Endodermal cell (in vitro differentiated cells): ENCODE measurements at regions not wholly inside any gene's neighbourhood (a gene's known extent, or its start where the extent isn't known, plus 50 kb on each side); places are given as distances from the start of the nearest gene placed in this dataset.

Experiments used
- DNase-seq: peaks from one replicate; pipeline ENCODE4 v3.0.0-alpha.2; 2017
- H3K27ac ChIP-seq: 2 replicates; pipeline ENCODE4 v1.5.1; 2013; ENCODE audit warnings: mild to moderate bottlenecking, low read depth, low read length, moderate library complexity
- H3K27me3 ChIP-seq: 2 replicates; pipeline ENCODE4 v1.6.1; 2013; ENCODE audit warnings: mild to moderate bottlenecking, low read length, moderate library complexity; ENCODE audit not compliant: insufficient read depth, control insufficient read depth, poor library complexity, severe bottlenecking
- H3K36me3 ChIP-seq: 2 replicates; pipeline ENCODE4 v1.7.0; 2013; ENCODE audit warnings: mild to moderate bottlenecking, low read length, moderate library complexity; ENCODE audit not compliant: control insufficient read depth, insufficient read depth
- H3K4me1 ChIP-seq: one replicate; pipeline ENCODE4 v1.7.0; 2013; ENCODE audit warnings: low read length; ENCODE audit not compliant: control insufficient read depth, insufficient read depth
- H3K4me3 ChIP-seq: 2 replicates; pipeline ENCODE4 v1.5.1; 2013; ENCODE audit warnings: mild to moderate bottlenecking, low read length, moderate library complexity
- H3K9ac ChIP-seq: 2 replicates; pipeline ENCODE4 v1.6.1; 2013; ENCODE audit warnings: mild to moderate bottlenecking, low read length, moderate library complexity; ENCODE audit not compliant: poor library complexity, severe bottlenecking; ENCODE audit errors: extremely low read depth
- H3K9me3 ChIP-seq: 2 replicates; pipeline ENCODE4 v1.6.1; 2013; ENCODE audit warnings: mild to moderate bottlenecking, low read length, moderate library complexity; ENCODE audit not compliant: control insufficient read depth
- H3K27ac Mint-ChIP-seq: 2 replicates; pipeline ENCODE4 v1.8.0; 2020; ENCODE audit warnings: mixed read lengths
- H3K27me3 Mint-ChIP-seq: 2 replicates; pipeline ENCODE4 v1.8.0; 2021; ENCODE audit warnings: mild to moderate bottlenecking, mixed read lengths; ENCODE audit not compliant: insufficient read depth
- H3K36me3 Mint-ChIP-seq: 2 replicates; pipeline ENCODE4 v1.8.0; 2020; ENCODE audit warnings: low read depth, mixed read lengths
- H3K4me1 Mint-ChIP-seq: 2 replicates; pipeline ENCODE4 v1.8.0; 2020; ENCODE audit warnings: mixed read lengths
- H3K4me3 Mint-ChIP-seq: 2 replicates; pipeline ENCODE4 v1.8.0; 2020; ENCODE audit warnings: mild to moderate bottlenecking, moderate library complexity, mixed read lengths
- H3K9me3 Mint-ChIP-seq: 2 replicates; pipeline ENCODE4 v1.8.0; 2020; ENCODE audit warnings: mild to moderate bottlenecking, mixed read lengths
- WGBS, 2 experiments: methylation state at CpG; one replicate each; pipeline versions ENCODE4 v1.1.5 to v1.1.7; 2013; ENCODE audit warnings: missing lambda C conversion rate in 2 of 2, mixed read lengths in 1 of 2; ENCODE audit not compliant: insufficient coverage in 1 of 2, insufficient read length in 1 of 2; 5-methylcytosine and 5-hydroxymethylcytosine counted together
- TF ChIP-seq, protein P1 (sequence below): fragments of 200-600 bp; sonication (generic); conservative IDR thresholded peaks from 2 replicates; pipeline ENCODE4 v1.5.0; 2021; ENCODE audit warnings: antibody characterized with exemption, mild to moderate bottlenecking

DNA sequence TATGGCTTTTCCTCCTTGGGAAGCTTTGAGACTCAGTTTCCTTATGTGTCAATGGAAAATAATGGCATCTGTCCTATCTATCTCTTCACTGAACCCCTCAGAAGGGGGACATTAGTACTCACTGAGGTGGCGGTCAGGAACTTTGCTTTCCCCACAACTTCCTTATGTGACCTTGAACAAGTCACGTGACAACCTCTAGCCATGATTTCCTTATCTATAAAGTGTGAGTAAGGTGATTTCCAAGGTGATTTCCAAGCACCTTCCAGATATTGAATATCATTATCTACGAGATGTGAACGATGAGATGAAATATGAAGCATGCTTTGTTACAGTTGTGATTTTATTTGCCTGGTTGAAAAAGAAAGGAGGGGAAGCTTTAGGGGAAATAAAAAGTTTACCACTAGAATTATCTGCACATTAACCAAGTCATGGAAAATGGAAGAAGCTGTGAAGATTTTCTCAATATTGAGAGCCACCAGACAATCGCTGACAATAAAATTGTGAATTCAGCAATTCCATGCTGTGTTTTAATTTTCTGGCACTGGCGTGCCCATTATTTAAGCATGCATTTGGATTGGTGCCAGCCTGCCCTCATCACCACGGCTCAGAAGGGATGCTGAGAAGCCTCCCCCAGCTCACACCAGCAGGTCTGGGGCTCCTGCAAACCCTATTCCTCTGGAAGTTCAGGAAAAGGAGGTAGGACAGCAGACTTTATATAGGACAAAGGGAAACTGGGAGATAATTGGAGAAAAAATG is 255.3 kb downstream of the CD83 start:
- H3K27ac ChIP-seq, result no peak overlapping the region
- no peaks in the 10 kb centered on the region for H3K36me3 ChIP-seq
- H3K4me1 ChIP-seq, result no peaks in the 10 kb centered on the region
- TF ChIP-seq, protein P1, sequence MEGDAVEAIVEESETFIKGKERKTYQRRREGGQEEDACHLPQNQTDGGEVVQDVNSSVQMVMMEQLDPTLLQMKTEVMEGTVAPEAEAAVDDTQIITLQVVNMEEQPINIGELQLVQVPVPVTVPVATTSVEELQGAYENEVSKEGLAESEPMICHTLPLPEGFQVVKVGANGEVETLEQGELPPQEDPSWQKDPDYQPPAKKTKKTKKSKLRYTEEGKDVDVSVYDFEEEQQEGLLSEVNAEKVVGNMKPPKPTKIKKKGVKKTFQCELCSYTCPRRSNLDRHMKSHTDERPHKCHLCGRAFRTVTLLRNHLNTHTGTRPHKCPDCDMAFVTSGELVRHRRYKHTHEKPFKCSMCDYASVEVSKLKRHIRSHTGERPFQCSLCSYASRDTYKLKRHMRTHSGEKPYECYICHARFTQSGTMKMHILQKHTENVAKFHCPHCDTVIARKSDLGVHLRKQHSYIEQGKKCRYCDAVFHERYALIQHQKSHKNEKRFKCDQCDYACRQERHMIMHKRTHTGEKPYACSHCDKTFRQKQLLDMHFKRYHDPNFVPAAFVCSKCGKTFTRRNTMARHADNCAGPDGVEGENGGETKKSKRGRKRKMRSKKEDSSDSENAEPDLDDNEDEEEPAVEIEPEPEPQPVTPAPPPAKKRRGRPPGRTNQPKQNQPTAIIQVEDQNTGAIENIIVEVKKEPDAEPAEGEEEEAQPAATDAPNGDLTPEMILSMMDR, result no peak
- no peak overlapping the region for H3K9ac ChIP-seq
- H3K4me3 ChIP-seq, result no peak overlapping the region
- 94 to 95% methylated on average over 4 to 7 of the region's 7 CpGs for WGBS, 2 experiments
- H3K27me3 Mint-ChIP-seq, result no peaks in the 10 kb centered on the region
- H3K9me3 ChIP-seq, result peaks cover 15% of the 10 kb centered on the region
- H3K27ac Mint-ChIP-seq, result no peak overlapping the region
- peaks cover 13% of the 10 kb centered on the region for H3K9me3 Mint-ChIP-seq
- DNase-seq, result no peak
- H3K36me3 Mint-ChIP-seq, result peaks cover 64% of the 10 kb centered on the region
- H3K27me3 ChIP-seq, result no peaks in the 10 kb centered on the region
- no peak overlapping the region for H3K4me3 Mint-ChIP-seq
- peaks cover 38% of the 10 kb centered on the region for H3K4me1 Mint-ChIP-seq

DNA sequence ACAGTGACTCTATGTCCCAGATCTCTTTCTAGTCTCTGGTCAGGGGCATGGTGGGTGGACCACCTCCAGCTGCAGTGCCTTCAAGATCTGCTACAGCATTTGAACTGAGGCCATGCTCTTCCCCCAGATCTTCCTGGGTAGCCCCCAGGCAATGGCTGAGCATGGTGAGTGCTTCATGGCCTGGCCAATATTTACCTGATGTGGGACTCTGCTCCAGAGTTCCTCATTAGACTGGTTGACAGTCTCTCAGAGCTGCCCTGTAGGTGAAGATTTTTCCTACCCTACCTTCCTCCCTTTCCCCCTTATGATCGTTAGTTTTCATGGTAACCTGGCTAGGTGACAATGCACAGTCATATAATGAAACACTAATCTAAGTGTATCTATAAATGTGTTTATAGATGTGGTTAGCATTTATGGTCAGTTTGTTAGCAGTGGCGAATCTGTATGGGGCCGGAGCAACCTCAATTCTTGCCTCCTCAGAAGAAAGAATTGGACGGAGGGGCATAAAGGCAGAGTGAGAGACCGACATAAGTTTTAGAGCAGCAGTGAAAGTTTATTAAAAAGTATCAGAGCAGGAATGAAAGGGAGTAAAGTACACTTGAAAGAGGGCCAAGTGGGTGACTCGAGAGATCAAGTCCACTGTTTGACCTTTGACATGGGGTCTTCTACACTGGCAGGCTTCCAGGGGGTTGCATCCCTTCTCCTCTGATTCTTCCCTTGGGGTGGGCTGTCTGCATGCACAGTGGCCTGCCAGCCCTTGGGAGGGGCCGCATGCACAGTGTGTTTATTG is 256.3 kb downstream of the CD83 start:
- no peaks in the 10 kb centered on the region for H3K4me1 ChIP-seq
- H3K9me3 Mint-ChIP-seq, result peaks cover 19% of the 10 kb centered on the region
- peaks cover 3% of the 10 kb centered on the region for H3K36me3 ChIP-seq
- H3K4me3 ChIP-seq, result no peak overlapping the region
- H3K27me3 ChIP-seq, result no peaks in the 10 kb centered on the region
- 92 to 100% methylated on average over 4 to 7 of the region's 7 CpGs for WGBS, 2 experiments
- peaks cover 69% of the 10 kb centered on the region for H3K36me3 Mint-ChIP-seq
- no peak for DNase-seq
- peaks cover 29% of the 10 kb centered on the region for H3K4me1 Mint-ChIP-seq
- no peaks in the 10 kb centered on the region for H3K27me3 Mint-ChIP-seq
- no peak overlapping the region for H3K27ac ChIP-seq
- peaks cover 25% of the 10 kb centered on the region for H3K9me3 ChIP-seq
- H3K9ac ChIP-seq, result no peak overlapping the region
- TF ChIP-seq, protein P1, result no peak
- no peak overlapping the region for H3K4me3 Mint-ChIP-seq
- H3K27ac Mint-ChIP-seq, result no peak overlapping the region

DNA sequence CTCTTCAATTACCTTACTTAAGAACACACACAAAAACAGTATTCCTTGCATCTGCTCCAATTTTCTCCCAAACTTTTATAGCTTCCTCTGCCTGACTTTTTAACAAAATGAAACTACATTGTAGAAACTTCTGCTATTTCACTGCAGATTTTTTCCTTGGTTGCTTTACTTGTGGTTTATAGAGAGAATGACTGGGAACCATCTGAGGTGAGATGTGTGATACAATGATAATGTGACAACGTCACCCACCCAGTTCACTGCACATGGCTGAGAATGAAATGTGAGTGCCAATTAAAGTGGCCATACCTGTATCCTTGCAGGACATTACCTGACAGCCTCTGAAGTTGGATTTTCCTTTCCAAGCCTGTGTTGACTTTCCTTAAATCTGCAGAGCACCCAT is 258.4 kb downstream of the CD83 start:
- no peak overlapping the region for H3K9ac ChIP-seq
- H3K9me3 ChIP-seq, result peaks cover 30% of the 10 kb centered on the region
- H3K36me3 ChIP-seq, result peaks cover 4% of the 10 kb centered on the region
- TF ChIP-seq, protein P1, result no peak
- H3K27me3 ChIP-seq, result no peaks in the 10 kb centered on the region
- peaks cover 19% of the 10 kb centered on the region for H3K9me3 Mint-ChIP-seq
- H3K4me1 ChIP-seq, result peaks cover 3% of the 10 kb centered on the region
- no peak overlapping the region for H3K27ac Mint-ChIP-seq
- whole genome bisulfite sequencing, 2 experiments, result 86 to 95% methylated on average over 1 of the region's 1 CpG
- H3K4me1 Mint-ChIP-seq, result peaks cover 28% of the 10 kb centered on the region
- H3K4me3 Mint-ChIP-seq, result no peak overlapping the region
- no peak overlapping the region for H3K4me3 ChIP-seq
- H3K27ac ChIP-seq, result no peak overlapping the region
- H3K36me3 Mint-ChIP-seq, result peaks cover 62% of the 10 kb centered on the region
- no peaks in the 10 kb centered on the region for H3K27me3 Mint-ChIP-seq
- no peak for DNase-seq
